Calu3 (cell line): ENCODE measurements at regions not wholly inside any gene's neighbourhood (a gene's known extent, or its start where the extent isn't known, plus 50 kb on each side); places are given as distances from the start of the nearest gene placed in this dataset.

Experiments used
- BruUV-seq: library from RNA; stranded (reverse); fragments of 400-500 nt; replicated peaks from 2 replicates; lab custom pipeline; 2021; lab: Mats Ljungman, UMichigan
- CTCF ChIA-PET: fragments of 300-600 bp; sonication (Branson Sonifier 250); formaldehyde crosslinking; loops from one replicate; lab custom pipeline; 2022; ENCODE audit warnings: antibody characterized with exemption; lab: Charles Lee
- DNase-seq: peaks from one replicate; pipeline ENCODE4 v3.0.0; 2022
- H3K27ac Mint-ChIP-seq: one replicate; pipeline ENCODE4 v1.8.0; 2022; ENCODE audit warnings: mixed read lengths; ENCODE audit not compliant: unreplicated experiment
- H3K27me3 Mint-ChIP-seq: one replicate; pipeline ENCODE4 v1.8.0; 2022; ENCODE audit warnings: mixed read lengths; ENCODE audit not compliant: unreplicated experiment
- H3K36me3 Mint-ChIP-seq: one replicate; pipeline ENCODE4 v1.8.0; 2022; ENCODE audit warnings: mild to moderate bottlenecking, moderate library complexity, mixed read lengths; ENCODE audit not compliant: insufficient read depth, unreplicated experiment
- H3K4me1 Mint-ChIP-seq: one replicate; pipeline ENCODE4 v1.8.0; 2022; ENCODE audit warnings: mild to moderate bottlenecking, low read depth, mixed read lengths; ENCODE audit not compliant: unreplicated experiment
- H3K4me3 Mint-ChIP-seq: one replicate; pipeline ENCODE4 v1.8.0; 2022; ENCODE audit warnings: mild to moderate bottlenecking, low read depth, moderate library complexity, mixed read lengths; ENCODE audit not compliant: unreplicated experiment
- H3K9me3 Mint-ChIP-seq: one replicate; pipeline ENCODE4 v1.8.0; 2022; ENCODE audit warnings: low read depth, mixed read lengths; ENCODE audit not compliant: unreplicated experiment
- intact Hi-C: fragments of 100-400 bp; cut with micrococcal nuclease; formaldehyde crosslinking; loops from one replicate; pipeline ENCODE4 v1.10.0; 2022; ENCODE audit not compliant: unreplicated experiment
- TF ChIP-seq, protein P1 (sequence below): fragments of 200-600 bp; IDR thresholded peaks from one replicate; pipeline ENCODE4 v1.8.0; 2022; ENCODE audit warnings: antibody characterized with exemption; ENCODE audit not compliant: unreplicated experiment

DNA sequence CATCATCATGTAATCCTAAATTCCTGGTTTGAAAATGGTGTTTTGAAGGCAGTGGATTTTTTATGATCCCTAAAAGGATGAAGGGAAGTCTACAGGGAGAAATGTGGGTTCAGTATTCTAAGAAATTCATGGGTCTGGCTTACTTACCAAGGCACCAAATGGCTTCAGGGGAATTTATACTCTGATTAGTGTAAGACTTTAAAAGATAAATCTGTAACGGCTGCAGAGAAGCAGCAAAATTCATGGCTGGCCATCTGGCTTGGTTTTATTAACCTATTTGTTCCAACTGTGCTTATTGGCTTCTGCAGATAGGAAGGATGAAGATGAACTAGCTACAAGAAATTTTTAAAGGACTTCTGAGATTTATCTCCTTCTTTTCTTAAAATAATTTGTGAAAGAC is 222.8 kb downstream of the TENT4A start:
- no peaks in the 10 kb centered on the region for H3K36me3 Mint-ChIP-seq
- no peak for DNase-seq
- no peak overlapping the region for H3K27ac Mint-ChIP-seq
- no peaks in the 10 kb centered on the region for H3K4me1 Mint-ChIP-seq
- CTCF ChIA-PET, result no interaction called here
- TF ChIP-seq, protein P1, sequence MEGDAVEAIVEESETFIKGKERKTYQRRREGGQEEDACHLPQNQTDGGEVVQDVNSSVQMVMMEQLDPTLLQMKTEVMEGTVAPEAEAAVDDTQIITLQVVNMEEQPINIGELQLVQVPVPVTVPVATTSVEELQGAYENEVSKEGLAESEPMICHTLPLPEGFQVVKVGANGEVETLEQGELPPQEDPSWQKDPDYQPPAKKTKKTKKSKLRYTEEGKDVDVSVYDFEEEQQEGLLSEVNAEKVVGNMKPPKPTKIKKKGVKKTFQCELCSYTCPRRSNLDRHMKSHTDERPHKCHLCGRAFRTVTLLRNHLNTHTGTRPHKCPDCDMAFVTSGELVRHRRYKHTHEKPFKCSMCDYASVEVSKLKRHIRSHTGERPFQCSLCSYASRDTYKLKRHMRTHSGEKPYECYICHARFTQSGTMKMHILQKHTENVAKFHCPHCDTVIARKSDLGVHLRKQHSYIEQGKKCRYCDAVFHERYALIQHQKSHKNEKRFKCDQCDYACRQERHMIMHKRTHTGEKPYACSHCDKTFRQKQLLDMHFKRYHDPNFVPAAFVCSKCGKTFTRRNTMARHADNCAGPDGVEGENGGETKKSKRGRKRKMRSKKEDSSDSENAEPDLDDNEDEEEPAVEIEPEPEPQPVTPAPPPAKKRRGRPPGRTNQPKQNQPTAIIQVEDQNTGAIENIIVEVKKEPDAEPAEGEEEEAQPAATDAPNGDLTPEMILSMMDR, result no peak
- no peak overlapping the region for H3K4me3 Mint-ChIP-seq
- BruUV-seq, result no TSS peak
- H3K27me3 Mint-ChIP-seq, result peaks cover 20% of the 10 kb centered on the region
- H3K9me3 Mint-ChIP-seq, result peaks cover 3% of the 10 kb centered on the region
- intact Hi-C loops, result no loop called here

DNA sequence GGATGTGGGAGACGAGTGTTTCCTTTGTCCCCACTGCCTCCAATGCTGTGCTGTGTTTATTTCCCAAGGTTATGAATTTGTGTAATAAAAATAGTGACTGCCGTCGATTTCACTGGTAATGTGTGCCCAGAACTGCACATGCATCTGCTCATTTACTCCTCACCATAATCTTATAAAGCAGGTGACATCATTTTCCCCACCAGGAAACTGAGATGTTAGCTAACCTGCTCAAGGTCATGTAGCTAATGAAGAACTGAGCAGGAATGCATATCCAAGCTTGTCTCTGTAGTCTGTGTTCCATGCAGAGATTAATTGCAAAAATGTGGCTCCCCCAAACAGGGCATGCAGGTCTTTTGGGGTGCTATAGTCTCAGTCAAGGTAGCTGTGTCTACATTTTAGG is 224.4 kb downstream of the TENT4A start:
- H3K4me1 Mint-ChIP-seq, result no peaks in the 10 kb centered on the region
- H3K4me3 Mint-ChIP-seq, result no peak overlapping the region
- intact Hi-C loops, result no loop called here
- CTCF ChIA-PET, result no interaction called here
- H3K27ac Mint-ChIP-seq, result no peak overlapping the region
- TF ChIP-seq, protein P1, result no peak
- peaks cover 3% of the 10 kb centered on the region for H3K9me3 Mint-ChIP-seq
- H3K27me3 Mint-ChIP-seq, result peaks cover 20% of the 10 kb centered on the region
- no TSS peak for BruUV-seq
- no peak for DNase-seq
- H3K36me3 Mint-ChIP-seq, result no peaks in the 10 kb centered on the region

DNA sequence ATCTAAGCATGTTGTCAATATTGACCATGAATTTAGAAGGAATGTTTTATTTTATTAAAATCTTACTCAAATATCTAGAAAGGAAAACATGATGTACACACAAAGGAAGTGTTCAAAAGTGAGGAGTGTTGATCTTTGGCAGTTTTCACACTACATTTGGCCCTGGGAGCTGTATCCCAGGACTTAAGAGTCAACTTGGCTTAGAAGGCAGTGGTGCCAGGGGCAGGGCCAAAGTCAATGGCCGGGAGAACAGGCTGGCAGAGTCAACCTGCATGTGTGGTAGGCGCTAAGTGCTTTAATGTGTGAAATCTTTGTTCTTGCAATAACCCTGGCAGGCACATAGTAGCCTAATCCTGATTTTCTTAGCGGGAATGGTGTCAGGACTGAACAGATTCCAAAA is 228.4 kb downstream of the TENT4A start:
- Mint-ChIP-seq H3K4me3 (no peak overlapping the region), H3K4me1 (no peaks in the 10 kb centered on the region), H3K9me3 (peaks cover 3% of the 10 kb centered on the region), H3K36me3 (no peaks in the 10 kb centered on the region), H3K27me3 (peaks cover 20% of the 10 kb centered on the region), H3K27ac (no peak overlapping the region)
- TF ChIP-seq, protein P1, result no peak
- CTCF ChIA-PET, result no interaction called here
- no TSS peak for BruUV-seq
- DNase-seq, result no peak
- intact Hi-C loops, result no loop called here

DNA sequence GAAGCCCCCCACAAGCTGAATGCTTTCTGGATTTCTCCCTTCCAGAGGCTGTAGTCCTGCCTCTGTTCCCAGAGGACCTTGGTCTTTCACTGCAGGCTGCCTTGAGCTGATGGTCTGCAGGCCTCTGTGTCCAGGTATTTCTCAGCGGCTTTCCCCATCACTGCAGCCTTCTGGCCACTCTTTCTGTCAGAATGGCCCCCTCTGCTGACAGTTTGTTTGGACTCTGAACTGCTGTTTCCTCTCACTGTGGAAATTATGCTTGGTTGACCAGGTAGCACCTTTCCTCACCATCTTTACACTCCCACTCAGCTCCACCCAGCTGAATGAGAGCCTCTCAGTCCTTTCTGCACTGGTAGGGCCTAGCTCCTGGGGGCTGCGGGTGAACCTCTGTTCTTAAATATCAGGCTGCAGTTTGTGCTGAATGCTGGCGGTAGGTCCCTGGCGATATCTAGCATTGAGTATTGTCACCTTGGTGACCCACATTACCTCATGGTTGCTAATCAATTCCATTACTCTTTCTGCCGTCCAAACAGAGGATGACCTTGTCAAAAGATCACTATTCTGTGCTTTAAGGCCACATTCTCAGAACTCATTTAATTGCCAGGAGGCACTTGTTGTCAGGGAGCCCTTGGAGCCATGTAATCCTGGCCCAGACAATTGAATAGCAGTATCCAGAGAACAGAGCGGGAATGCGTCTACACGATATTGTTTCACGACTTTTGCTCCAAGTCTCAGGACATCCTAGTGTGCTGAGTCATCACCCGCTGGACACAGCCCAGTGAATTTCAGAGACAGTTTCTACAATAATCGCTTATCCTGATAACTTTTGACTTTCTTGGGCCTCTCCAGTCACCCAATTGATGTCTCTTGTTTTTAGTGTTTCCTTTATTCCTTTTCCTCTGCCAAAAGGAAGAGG is 230.2 kb downstream of the TENT4A start:
- CTCF ChIA-PET, result no interaction called here
- DNase-seq, result no peak
- Mint-ChIP-seq H3K4me3 (no peak overlapping the region), H3K27ac (no peak overlapping the region), H3K9me3 (peaks cover 3% of the 10 kb centered on the region), H3K4me1 (no peaks in the 10 kb centered on the region), H3K36me3 (no peaks in the 10 kb centered on the region), H3K27me3 (peaks cover 6% of the 10 kb centered on the region)
- intact Hi-C loops, result no loop called here
- TF ChIP-seq, protein P1, result no peak
- no TSS peak for BruUV-seq
